HG03520 (cell line): ENCODE measurements at regions not wholly inside any gene's neighbourhood (a gene's known extent, or its start where the extent isn't known, plus 50 kb on each side); places are given as distances from the start of the nearest gene placed in this dataset.

Experiments
- ATAC-seq: cut with Tn5 transposase; IDR thresholded peaks from one replicate; pipeline ENCODE4 v1.9.1; 2021; ENCODE audit warnings: mild to moderate bottlenecking, moderate library complexity; ENCODE audit not compliant: unreplicated experiment

GRCh38 chr5:159422361-159422760, 92.1 kb upstream of the IL12B start:
- no peak for ATAC-seq

DNA sequence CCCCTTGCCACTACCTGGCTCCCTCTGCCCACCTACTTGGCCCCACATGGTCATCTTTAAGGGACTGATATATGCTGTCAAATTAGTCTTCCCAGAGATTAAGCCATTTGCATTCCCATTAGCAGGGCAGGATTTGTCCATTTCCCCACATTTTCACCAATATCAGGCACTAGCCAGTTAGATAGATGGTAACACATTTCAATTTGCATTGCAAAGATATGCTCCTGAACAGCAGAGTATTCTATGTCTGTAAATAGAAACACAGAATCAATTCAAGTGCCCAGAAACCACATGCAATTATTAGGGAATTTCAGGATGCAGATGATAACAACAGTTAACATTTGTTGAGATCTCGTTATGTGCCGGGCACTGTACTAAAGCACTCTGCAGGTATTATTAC, 92.6 kb upstream of the IL12B start:
- no peak for ATAC-seq

DNA sequence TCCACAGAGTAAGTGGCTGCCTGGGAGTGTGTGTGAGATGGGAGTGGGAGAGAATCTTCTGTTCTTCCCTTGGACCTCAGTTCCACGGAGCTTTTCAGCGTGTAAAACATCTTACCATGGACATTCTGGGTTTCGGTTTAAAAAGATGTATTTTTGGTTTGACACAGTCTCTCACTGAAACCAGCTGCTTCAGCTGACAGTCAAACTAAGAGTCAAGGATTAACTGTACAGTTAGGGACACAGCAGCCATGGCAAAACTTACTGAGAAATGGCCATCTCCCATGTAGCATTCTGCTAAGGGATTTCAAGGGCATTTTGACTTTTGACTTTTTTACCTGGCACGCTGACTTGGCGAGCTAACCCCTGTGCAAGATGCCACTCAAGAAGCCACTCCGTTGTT, 93.8 kb upstream of the IL12B start:
- no peak for ATAC-seq

DNA sequence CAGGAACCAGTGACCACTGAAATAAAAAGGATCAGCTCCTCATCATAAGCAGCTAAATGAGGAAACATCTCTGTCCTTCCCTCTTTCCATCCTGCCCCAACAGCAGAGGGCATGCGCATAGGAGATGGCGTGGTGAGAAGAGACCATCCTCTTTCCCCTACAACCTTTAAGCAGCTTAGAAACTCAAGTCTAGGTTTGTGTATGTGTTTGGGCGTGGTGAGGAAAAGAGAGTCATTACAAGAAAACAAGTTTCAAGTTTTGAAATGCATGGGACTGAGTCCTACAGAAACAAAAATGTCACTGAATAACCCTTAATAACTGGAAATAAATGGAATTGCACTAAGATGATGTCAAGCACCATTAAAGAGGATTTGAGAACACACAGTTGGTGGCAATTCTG, 96.4 kb upstream of the IL12B start:
- ATAC-seq, result no peak

GRCh38 chr5:159427180-159428012, 97.1 kb upstream of the IL12B start:
- peak; percentile 59 for ATAC-seq

DNA sequence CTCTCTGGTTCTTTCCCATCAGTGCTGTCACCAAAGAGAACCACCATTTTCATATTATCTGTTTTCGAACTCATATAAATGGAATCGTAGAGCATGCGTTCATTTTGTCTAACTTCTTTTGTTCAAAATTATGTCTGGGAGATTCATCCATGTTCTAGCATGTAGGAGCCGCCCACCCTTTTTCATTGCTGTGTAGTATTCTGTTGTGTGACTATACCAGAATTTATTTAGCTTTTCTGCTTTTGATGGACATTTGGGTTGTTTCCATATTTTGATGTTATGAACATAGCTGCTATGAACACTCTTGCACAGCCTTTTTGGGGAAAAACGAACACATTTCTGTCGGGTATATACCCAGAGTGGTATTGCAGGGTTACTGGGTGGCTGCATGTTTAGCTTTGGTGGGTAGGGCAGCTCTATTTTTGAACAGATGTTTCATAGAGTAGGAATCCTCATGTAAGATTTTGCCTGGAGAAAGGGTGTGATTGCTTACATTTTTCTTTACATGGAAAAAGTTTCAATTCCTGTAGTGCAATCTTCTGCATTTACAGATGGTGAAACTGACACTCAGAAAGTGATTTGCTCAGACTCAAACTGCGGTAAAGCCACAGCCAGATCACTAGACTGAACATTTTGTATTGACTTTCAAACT, 100.2 kb upstream of the IL12B start:
- no peak for ATAC-seq

DNA sequence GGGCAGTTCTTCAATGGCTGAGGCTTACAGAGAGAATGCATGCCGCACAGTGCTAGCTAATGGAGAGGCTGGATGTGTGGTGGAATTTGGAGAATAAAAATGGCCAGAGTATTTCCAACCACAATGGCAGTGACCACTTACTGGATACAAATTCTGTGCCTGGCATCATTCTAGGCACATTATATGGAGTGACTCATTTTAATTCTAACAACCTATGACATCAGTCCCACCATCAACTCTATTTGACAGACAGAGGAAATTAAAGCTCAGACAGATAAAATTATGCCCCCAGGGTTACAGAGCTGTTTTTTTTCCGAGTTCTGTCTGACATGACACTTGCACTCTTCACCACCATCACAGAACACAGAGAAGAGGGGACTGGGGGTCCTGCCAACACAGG, 105.6 kb upstream of the IL12B start:
- no peak for ATAC-seq

DNA sequence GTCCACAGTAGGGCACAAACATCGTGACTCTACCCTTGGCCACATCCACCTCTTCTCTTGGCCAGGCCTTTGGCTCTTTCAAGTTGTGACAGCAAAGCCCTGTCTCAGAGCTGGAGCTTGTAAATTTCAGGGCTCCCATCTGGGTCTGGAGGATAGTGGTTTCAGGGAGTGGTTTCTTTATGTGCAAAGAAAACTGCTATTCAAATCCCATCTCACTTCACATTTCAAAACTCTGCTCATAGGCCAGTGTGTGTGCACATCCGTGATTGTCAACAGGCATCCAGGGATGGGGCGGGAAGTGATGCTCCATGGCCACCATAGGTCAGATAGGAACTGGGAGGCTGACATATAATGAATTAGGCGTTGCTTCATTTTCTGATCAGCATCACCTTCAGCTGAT, 107.8 kb upstream of the IL12B start:
- no peak for ATAC-seq

GRCh38 chr5:159439002-159439401, 108.7 kb upstream of the IL12B start:
- ATAC-seq, result no peak

DNA sequence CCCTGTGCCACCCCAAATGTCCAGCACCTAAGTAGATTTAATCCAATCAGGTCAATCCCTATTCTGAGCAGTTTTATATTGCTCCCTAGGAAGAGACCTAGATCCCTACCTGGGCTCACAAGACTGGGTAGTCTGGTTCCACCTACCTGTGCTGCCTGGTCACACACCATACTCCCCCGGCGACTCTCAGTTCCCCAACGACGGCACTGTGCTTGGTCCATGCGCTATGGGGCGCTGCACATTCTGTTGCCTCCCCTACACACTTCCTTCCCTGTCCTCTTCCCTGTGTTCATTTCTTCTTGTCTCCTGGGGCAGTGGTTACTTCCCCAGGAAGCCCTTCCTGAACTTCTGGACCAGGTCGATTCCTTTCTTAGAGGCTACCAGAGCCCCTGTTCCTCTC, 109.9 kb upstream of the IL12B start:
- no peak for ATAC-seq

- ATAC-seq, result no peak
Observed at GRCh38 chr5:159440968-159441367, 110.7 kb upstream of the IL12B start.

DNA sequence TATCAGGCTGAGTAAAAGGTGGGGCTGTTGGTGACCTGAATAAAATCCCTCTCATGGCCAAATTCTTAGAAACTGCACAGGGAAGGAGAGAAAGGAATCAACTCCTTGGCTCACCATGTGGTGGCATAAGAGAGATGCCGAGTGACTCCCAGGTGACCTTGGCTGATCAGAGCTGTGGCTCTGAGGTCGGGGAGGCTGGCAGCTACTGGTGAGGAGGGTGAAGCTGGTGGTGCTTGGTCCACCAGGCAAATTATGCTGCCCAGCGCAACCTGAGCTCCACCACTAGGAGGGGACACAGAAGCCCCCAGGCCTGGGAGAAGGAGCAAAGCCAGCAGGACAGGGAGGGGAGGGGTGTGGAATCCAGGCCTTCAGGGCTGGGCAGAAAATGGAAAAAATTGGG, 111.2 kb upstream of the IL12B start:
- no peak for ATAC-seq

DNA sequence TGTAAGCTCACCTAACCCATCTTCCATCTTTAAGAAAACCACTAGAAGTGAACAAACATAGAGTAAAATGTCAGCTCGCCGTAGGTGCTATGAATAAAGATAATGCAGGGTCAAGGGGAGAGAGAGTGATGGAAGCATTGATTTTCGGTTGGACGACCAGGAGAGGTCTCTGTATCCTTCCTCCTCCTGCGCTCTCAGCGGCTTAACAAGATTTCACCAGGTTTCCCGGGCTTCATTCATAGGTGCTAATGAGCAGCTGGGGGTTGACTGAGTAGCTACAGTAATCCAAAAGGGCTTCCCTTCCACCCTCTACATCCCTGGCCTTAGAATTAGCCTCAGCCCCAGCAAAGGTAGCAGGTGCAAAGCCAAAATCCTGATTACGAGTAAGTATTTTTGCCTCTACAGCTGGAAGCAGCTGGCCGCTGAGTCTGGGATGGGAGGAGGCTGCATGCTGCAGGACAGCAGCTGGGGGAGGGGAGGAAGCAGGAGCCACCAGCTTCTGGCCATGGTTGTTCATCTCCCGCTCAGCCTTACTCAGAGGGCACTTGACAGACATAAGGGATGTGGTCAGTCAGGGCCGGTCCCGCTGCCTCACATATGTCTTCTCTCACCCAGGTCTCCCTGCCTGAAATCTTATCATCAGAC, 112.0 kb upstream of the IL12B start:
- no peak for ATAC-seq

DNA sequence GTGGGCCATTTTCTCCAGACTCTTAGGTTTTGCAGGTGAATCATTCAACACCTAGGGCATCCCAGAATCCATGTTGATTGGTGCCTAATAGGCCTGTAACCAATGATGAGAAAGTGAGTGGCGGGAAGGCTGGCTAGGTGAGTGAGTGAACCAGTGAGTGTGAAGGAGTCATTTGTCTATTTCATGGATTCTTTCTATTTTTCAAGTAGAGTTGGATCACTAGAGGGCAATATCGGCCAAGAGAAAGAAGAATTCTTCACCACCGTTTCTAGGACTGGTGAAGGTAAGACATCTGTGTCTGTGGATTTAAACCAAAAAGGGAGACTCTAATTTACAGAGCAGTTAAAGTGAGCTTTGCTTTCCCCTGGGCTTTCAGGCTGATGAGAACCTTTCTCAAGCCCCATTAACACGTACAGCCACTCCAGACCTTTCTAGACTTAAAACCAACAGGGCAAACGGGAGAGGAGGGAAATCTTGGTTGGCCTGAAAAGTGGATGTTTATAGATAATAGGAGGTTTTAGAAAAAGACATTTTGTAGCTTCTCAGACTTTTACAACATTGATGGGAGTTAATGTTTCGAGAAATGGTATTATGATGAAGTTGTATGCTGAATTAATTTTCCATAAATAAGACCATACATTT, 114.3 kb upstream of the IL12B start:
- peak; percentile 52 for ATAC-seq

DNA sequence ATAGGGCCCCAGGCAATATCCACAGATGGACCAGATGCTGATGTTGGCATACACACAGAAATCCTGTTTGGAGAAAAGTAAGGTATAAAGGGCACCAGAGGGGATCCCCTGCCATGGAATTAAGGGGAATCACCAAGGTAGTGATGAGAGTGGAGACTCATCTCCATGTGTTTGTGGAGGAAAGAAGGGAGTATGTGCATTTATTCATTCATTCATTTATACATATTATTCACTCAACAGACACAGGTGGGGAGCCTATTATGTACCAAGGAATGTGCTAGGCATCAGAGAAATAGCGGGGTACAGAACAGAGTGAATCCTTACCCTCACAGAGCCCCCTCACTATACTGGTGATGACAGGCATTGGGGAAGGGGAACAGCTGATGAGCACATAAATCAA, 116.8 kb upstream of the IL12B start:
- no peak for ATAC-seq

DNA sequence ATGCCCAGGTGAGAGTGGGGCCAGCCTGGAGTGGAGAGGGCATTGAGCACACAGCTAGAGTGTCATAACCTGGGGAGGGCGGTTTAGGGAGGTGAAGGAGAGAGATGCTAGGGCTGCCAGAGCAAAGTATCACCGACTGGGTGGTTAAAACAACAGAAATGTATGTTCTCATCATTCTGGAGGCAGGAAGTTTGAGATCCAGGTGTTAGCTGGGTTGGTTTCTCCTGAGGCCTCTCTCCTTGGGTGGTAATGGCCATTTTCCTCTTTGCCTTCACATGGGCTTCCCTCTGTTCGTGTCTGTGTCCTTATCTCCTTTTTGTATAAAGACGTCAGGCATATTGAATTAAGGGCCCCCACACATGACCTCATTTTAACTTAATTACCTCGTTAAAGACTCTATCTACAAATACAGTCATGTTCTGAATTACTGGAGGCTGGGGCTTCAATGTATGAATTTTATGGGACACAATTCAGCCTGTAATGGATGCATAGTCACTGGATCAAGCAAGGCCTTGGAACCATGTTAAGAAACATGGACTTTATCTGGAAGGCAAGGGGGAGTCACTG, 118.6 kb upstream of the IL12B start:
- no peak for ATAC-seq

- ATAC-seq, result no peak
Observed at GRCh38 chr5:159449925-159450324, 119.6 kb upstream of the IL12B start.

DNA sequence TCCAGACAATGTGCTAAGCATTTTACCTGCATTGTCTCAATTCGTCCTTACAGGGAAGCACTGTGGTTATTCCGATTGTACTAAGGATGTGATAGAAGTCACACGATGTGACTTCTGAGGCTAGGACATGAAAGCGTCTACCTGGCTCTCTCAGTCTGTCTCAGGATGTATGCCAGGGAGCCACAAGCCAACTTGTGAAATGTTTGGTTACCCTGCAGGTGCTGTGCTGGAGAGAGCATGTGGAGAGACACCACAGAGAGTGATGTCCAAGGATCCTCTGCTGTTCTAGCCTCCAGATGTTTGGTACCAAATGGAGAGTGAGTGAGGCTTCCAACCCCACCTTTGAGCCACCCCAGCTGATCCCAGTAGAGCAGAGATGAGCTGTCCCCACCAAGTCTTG, 120.1 kb upstream of the IL12B start:
- ATAC-seq, result no peak

DNA sequence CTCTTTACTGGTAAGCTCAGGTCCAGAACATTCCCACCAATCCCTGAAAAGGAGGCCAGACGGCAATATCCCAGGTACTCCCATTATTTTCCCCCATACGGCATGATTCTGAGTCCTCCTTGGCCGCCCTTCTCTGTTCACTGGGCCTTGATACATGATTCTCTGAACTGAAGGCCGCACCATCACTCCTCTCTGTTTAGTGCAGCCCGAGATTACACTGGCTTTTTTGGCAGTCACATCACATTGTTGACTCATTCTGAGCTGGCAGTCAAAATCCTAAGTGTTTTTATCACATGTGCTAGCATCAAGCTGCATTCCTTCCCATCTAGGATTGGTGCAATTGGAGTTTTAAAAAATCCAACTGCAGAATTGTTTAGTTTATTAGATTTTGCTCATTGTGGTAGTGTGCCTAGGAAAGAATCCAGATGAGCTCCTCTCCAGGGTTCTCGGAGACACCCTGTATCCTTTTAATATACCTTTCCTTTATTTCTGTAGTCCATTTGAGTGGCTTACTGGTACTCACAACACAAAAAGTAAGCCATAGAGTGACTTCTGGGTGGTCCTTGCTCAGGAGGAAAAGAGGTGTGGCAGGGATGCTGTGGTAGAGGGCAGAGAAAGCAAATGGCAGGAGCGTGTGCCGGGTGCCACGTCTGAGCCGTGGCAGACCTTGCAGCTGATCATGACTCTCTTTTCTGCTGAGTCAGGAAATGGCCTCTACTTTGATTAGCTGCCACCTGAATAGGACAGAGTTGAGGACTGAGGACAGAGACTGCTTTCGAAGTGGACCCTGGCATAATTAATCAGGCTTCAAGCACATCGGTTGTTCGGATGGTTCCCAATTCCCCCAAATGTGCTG, 121.1 kb upstream of the IL12B start:
- ATAC-seq, result no peak

- no peak for ATAC-seq
Observed at GRCh38 chr5:159452480-159453167, 122.3 kb upstream of the IL12B start.
